Prostate gland (tissue), 2 donors: ENCODE measurements at regions not wholly inside any gene's neighbourhood (a gene's known extent, or its start where the extent isn't known, plus 50 kb on each side); places are given as distances from the start of the nearest gene placed in this dataset.
"Not testable (repeated sequence)": the region's sequence is repeated elsewhere in the genome, so short reads cannot be mapped to it uniquely, and the experiment has no call there.

Experiments used
- DNase-seq: peaks from one replicate; pipeline ENCODE4 v3.0.0-alpha.2; 2019; ENCODE audit warnings: low spot score
- H3K27ac ChIP-seq, 2 donors: fragments of 200-600 bp; sonication (generic); 2 replicates each; pipeline ENCODE4 v1.5.1; 2017 to 2019
- H3K27me3 ChIP-seq: fragments of 200-600 bp; sonication (generic); replicated peaks from 2 replicates; pipeline ENCODE4 v1.5.1; 2019; ENCODE audit not compliant: insufficient read depth
- H3K36me3 ChIP-seq, 2 donors: fragments of 200-600 bp; sonication (generic); 1 replicate in 1 of 2; 2 replicates in 1 of 2; pipeline versions ENCODE4 v1.5.1 to v1.8.1; 2017 to 2019
- H3K4me1 ChIP-seq: fragments of 200-600 bp; sonication (generic); replicated peaks from 2 replicates; pipeline ENCODE4 v1.5.1; 2019
- H3K4me3 ChIP-seq, 2 donors: fragments of 200-600 bp; sonication (generic); 2 replicates each; pipeline ENCODE4 v1.5.1; 2017 to 2019
- H3K9me3 ChIP-seq: fragments of 200-600 bp; sonication (generic); 2 replicates; pipeline ENCODE4 v1.5.1; 2017
- POLR2A ChIP-seq: fragments of 450-650 bp; IDR thresholded peaks from one replicate; pipeline ENCODE4 v1.6.1; 2016; ENCODE audit warnings: antibody characterized with exemption, mild to moderate bottlenecking
- POLR2AphosphoS5 ChIP-seq: sonication (generic); formaldehyde crosslinking; IDR thresholded peaks from one replicate; pipeline ENCODE4 v1.6.1; 2017; ENCODE audit warnings: antibody characterized with exemption
- WGBS: methylation state at CpG from one replicate; pipeline ENCODE4 v1.1.5; 2018; 5-methylcytosine and 5-hydroxymethylcytosine counted together
- intact Hi-C: fragments of 100-400 bp; cut with DNase I; formaldehyde crosslinking; loops from one replicate; pipeline ENCODE4 v1.14.2; 2022
- TF ChIP-seq, protein P1 (sequence below), 4 experiments: fragments of 200-600 bp in 2 of 4; fragments of 450-650 bp in 2 of 4; sonication (generic) in 2 of 4; IDR thresholded peaks; 1 replicate in 3 of 4; 2 replicates in 1 of 4; pipeline ENCODE4 v1.5.1; 2016 to 2019; ENCODE audit warnings: antibody characterized with exemption in 4 of 4, mild to moderate bottlenecking in 2 of 4, moderate library complexity in 2 of 4

DNA sequence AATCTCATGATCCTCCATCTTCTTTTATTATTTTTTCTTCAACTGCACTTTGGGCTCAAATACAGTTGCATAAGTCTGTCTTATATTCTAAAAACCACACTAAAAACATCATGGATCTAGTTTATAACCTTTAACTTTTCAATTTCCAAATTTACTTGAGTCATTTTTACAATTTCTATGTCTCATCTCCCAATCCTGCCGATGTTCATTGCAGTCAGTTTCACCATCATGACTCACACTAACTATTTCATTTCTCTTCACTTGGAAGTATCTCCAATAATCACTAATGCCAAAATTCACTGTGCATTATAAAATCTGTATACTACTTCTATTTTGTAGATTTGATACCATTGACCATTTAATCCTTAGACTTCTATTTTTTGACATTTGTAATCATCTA is 806.9 kb upstream of the SORCS1 start:
- Histone ChIP-seq H3K27me3 (no peaks in the 10 kb centered on the region), H3K36me3 (no peaks in the 10 kb centered on the region), H3K4me1 (no peaks in the 10 kb centered on the region), H3K4me3 (no peak overlapping the region), H3K27ac (no peak overlapping the region), H3K9me3 (no peaks in the 10 kb centered on the region)
- TF ChIP-seq, protein P1, sequence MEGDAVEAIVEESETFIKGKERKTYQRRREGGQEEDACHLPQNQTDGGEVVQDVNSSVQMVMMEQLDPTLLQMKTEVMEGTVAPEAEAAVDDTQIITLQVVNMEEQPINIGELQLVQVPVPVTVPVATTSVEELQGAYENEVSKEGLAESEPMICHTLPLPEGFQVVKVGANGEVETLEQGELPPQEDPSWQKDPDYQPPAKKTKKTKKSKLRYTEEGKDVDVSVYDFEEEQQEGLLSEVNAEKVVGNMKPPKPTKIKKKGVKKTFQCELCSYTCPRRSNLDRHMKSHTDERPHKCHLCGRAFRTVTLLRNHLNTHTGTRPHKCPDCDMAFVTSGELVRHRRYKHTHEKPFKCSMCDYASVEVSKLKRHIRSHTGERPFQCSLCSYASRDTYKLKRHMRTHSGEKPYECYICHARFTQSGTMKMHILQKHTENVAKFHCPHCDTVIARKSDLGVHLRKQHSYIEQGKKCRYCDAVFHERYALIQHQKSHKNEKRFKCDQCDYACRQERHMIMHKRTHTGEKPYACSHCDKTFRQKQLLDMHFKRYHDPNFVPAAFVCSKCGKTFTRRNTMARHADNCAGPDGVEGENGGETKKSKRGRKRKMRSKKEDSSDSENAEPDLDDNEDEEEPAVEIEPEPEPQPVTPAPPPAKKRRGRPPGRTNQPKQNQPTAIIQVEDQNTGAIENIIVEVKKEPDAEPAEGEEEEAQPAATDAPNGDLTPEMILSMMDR (IDR thresholded peaks at IDR 0.05): no peak
- no peak for TF ChIP-seq POLR2A
- no peak for TF ChIP-seq POLR2AphosphoS5
- WGBS: 88% methylated on average over 1 of the region's 1 CpG
- intact Hi-C loops: no loop called here
- no peak for DNase-seq

DNA sequence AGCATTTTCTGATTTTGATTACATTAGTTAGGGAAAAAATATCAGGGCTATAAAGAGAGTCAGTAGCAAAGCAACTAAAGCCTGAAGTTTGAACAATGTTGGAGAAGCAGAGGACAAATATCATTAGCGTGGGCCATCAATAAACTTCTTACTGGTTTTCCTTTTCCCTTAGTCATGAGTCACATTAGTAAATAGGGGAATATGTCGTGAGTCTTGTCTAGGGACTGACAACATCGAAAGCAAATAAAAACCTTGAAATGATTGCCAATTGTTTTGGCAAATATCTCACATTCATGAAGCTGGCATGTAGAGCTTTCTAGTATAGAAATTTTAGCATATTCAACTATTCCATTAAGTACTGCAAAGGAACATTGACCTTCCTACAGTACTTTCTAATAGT is 806.0 kb upstream of the SORCS1 start:
- no peak for DNase-seq
- no peaks in the 10 kb centered on the region for H3K4me1 ChIP-seq
- H3K9me3 ChIP-seq: no peaks in the 10 kb centered on the region
- H3K4me3 ChIP-seq: no peak overlapping the region
- intact Hi-C loops: no loop called here
- 51% methylated on average over 3 of the region's 3 CpGs for WGBS
- no peak overlapping the region for H3K27ac ChIP-seq
- no peaks in the 10 kb centered on the region for H3K27me3 ChIP-seq
- TF ChIP-seq, protein P1 (IDR thresholded peaks at IDR 0.05): no peak
- TF ChIP-seq POLR2AphosphoS5: no peak
- no peaks in the 10 kb centered on the region for H3K36me3 ChIP-seq

DNA sequence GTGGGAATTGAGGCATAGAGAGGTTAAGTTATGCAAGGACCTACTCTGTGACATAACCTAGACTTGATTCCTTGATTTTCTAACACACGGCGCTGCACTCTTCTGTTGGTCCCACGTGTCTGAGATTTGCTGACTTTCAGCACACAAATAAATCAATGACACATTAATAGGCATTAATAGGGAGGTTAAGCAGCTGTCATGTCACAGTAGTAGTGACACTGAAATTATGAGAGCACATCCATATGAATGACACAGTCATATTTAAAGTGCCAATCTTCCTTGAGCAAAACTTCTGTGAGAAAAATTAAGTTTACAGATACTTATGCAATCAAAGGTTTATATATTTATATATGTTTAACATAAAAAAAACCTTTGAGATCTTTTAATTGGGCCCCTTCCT is 805.4 kb upstream of the SORCS1 start:
- Histone ChIP-seq H3K4me1 (no peaks in the 10 kb centered on the region), H3K9me3 (no peaks in the 10 kb centered on the region), H3K27ac (no peak overlapping the region), H3K27me3 (no peaks in the 10 kb centered on the region), H3K4me3 (no peak overlapping the region), H3K36me3 (no peaks in the 10 kb centered on the region)
- 70% methylated on average over 3 of the region's 3 CpGs for WGBS
- intact Hi-C loops: no loop called here
- DNase-seq: no peak
- TF ChIP-seq POLR2AphosphoS5 (no peak), POLR2A (no peak)
- TF ChIP-seq, protein P1 (IDR thresholded peaks at IDR 0.05): no peak

DNA sequence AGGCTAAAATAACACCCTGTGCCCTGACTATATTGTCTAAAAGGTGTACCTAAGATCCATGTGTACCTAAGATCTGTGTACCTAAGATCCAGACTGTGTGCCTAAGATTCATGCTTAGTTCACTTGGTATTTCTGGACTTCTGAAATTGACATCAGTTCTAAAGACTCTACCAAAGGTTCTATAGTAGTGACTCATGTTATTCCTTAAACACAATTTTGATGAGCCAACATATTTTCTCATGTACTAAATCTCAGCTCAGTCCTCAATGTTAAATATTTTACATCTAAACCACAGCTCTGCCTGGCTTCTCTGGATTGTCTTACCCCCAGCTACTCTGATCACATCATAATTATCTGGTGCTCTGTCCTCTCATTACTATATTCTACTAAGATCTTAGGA is 802.3 kb upstream of the SORCS1 start:
- no peak for DNase-seq
- Histone ChIP-seq H3K4me1 (no peaks in the 10 kb centered on the region), H3K36me3 (no peaks in the 10 kb centered on the region), H3K27ac (no peak overlapping the region), H3K9me3 (no peaks in the 10 kb centered on the region), H3K4me3 (no peak overlapping the region), H3K27me3 (no peaks in the 10 kb centered on the region)
- TF ChIP-seq, protein P1 (IDR thresholded peaks at IDR 0.05): no peak
- no peak for TF ChIP-seq POLR2A
- intact Hi-C loops: no loop called here

DNA sequence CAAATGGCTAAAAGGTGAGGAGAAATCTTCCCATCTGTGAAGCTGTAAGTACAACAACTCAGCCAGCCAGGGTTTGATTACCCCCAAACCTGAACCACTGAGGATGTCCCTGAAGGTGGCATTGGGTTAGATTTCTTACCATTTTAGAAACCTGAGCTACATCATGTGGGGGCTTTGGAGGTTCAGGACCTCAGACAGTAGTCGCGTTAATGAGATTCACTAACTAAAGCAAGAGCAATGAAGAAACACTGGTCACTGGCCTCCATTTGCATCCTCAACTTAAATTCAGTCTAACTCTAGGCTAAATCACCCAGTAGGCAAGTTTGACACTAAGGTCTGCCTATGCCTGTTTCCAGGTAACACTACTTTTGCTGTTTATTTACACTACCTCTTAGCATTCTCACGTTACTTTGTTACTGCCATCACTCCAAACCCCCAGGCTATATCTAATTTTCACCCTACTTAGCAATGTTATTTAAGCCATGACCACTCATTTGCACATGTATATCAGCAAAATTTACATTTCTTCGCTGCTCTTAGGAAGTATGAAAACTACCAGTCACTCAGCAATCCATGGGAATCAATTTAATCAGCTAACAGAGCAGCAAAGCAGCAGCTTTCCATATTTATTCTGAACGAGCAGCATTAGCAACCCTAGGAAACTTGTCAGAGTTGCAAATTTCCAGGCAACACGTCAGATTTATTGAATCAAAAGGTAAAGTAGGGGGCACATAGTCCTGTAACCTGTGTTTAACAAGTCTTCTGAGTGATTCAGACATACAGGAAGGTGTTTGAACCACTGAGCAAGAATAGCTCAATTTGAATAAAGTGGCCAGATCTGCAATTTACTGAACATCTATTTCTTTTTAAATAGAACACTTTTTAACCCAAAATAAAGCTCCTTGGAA is 788.4 kb upstream of the SORCS1 start:
- no peaks in the 10 kb centered on the region for H3K4me1 ChIP-seq
- WGBS: 48% methylated on average over 6 of the region's 6 CpGs
- no peak for DNase-seq
- no peak overlapping the region for H3K27ac ChIP-seq
- intact Hi-C loops: no loop called here
- H3K36me3 ChIP-seq: no peaks in the 10 kb centered on the region
- no peaks in the 10 kb centered on the region for H3K9me3 ChIP-seq
- H3K27me3 ChIP-seq: no peaks in the 10 kb centered on the region
- H3K4me3 ChIP-seq: no peak overlapping the region
- TF ChIP-seq, protein P1 (IDR thresholded peaks at IDR 0.05): no peak
- TF ChIP-seq POLR2AphosphoS5 (no peak), POLR2A (no peak)

DNA sequence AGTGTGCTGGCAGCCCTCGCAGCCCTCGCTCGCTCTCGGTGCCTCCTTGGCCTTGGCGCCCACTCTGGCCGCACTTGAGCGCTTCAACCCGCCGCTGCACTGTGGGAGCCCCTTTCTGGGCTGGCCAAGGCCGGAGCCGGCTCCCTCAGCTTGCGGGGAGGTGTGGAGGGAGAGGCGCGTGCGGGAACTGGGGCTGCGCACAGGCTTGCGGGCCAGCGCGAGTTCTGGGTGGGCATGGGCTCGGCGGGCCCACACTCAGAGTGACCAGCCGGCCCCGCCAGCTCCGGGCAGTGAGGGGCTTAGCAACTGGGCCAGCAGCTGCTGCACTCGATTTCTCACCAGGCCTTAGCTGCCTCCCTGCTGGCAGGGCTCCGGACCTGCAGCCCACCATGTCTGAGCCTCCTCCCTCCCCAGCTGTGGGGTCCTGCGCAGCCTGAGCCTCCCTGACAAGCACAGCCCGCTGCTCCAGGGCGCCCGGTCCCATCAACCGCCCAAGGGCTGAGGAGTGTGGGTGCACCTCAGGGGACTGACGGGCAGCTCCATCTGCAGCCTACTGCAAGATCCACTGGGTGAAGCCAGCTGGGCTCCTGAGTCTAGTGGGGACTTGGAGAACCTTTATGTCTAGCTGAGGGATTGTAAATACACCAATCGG is 786.0 kb upstream of the SORCS1 start:
- 93% methylated on average over 29 of the region's 33 CpGs for WGBS
- not testable (repeated sequence) for H3K4me1 ChIP-seq, H3K27me3 ChIP-seq

More for the DNA sequence above, 786.0 kb upstream of the SORCS1 start:
- H3K4me3 ChIP-seq, H3K27ac ChIP-seq, H3K36me3 ChIP-seq, H3K9me3 ChIP-seq, intact Hi-C loops, DNase-seq: not testable (repeated sequence)
